ENCODE measurements at regions not wholly inside any gene's neighbourhood (a gene's known extent, or its start where the extent isn't known, plus 50 kb on each side); places are given as distances from the start of the nearest gene placed in this dataset.

DNA sequence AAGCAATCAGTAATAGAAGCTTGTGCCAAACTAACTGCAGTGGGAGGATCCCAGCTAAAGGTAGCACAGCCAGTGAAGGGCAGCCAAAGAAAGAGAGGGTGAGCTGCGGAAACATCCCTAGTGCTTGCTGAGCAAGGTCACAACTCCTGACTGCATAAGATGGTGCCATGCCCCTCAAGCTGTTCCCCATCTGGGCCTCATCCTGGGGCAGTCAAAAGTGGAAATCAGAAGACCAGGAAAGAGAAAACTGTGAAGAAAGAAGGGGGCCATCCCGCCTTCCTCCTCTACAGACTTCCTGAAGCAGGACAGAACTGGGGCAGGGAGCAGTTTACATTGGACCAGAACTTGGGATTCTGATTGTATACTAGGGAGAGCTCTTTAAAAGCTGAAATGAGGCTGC lies 159.2 kb downstream of the TNFSF13B start:
- TF ChIP-seq, protein P1, sequence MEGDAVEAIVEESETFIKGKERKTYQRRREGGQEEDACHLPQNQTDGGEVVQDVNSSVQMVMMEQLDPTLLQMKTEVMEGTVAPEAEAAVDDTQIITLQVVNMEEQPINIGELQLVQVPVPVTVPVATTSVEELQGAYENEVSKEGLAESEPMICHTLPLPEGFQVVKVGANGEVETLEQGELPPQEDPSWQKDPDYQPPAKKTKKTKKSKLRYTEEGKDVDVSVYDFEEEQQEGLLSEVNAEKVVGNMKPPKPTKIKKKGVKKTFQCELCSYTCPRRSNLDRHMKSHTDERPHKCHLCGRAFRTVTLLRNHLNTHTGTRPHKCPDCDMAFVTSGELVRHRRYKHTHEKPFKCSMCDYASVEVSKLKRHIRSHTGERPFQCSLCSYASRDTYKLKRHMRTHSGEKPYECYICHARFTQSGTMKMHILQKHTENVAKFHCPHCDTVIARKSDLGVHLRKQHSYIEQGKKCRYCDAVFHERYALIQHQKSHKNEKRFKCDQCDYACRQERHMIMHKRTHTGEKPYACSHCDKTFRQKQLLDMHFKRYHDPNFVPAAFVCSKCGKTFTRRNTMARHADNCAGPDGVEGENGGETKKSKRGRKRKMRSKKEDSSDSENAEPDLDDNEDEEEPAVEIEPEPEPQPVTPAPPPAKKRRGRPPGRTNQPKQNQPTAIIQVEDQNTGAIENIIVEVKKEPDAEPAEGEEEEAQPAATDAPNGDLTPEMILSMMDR (IDR thresholded peaks at IDR 0.05; ENCODE audit: low read depth, low read length), result no peak
- Histone ChIP-seq H3K4me3 (ENCODE audit: low read depth, low read length) (no peak overlapping the region), H3K27ac (ENCODE audit: low read depth, low read length) (no peak overlapping the region), H3K27me3 (ENCODE audit: control insufficient read depth, insufficient read depth, low read length) (no peaks in the 10 kb centered on the region), H3K9me3 (ENCODE audit: control insufficient read depth, insufficient read depth, low read length) (peaks cover 3% of the 10 kb centered on the region; the same call in 1 of the 2 replicates)
- POLR2A ChIA-PET, result no interaction called here
- DNase-seq (ENCODE audit: low read depth, low spot score), result no peak
- CTCF ChIA-PET, result no interaction called here

DNA sequence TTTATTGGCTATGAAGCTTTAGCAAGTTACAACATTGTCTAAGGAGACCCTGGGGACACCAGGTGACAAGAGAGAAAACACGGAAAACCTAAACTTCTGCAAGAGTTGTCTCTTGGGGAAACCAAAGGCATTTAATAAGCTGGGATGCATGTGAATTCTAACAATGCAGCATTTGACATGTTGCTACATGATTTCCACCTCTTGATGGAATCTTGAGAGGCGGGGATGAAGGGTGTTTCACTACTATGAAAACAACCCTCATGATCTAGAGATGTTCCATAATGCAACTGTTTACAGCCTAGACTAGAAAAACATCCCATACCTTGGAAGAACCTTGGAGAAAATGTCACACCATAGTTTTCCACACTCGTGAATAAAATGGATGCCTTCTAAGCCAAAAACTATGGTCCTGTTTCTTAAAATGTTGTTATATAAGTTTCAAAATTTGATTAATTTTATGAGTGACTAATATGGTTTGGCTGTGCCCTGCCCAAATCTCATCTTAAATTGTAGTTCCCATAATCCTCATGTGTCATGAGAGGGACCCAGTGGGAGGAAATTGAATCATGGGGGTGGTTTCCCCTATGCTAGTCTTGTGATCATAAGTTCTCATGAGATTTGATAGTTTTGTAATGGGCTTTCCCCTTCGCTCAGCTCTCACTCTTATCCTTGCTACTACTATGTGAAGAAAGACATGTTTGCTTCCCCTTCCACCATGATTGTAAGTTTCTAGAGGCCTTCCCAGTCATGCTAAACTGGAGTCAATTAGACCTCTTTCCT lies 164.6 kb downstream of the TNFSF13B start:
- no peak overlapping the region for H3K27ac ChIP-seq (ENCODE audit: low read depth, low read length)
- H3K9me3 ChIP-seq (ENCODE audit: control insufficient read depth, insufficient read depth, low read length), result peaks cover 3% of the 10 kb centered on the region; the same call in 1 of the 2 replicates
- ChIA-PET POLR2A (no interaction called here), CTCF (no interaction called here)
- TF ChIP-seq, protein P1 (IDR thresholded peaks at IDR 0.05; ENCODE audit: low read depth, low read length), result no peak
- DNase-seq (ENCODE audit: low read depth, low spot score), result no peak
- no peaks in the 10 kb centered on the region for H3K27me3 ChIP-seq (ENCODE audit: control insufficient read depth, insufficient read depth, low read length)
- H3K4me3 ChIP-seq (ENCODE audit: low read depth, low read length), result no peak overlapping the region

DNA sequence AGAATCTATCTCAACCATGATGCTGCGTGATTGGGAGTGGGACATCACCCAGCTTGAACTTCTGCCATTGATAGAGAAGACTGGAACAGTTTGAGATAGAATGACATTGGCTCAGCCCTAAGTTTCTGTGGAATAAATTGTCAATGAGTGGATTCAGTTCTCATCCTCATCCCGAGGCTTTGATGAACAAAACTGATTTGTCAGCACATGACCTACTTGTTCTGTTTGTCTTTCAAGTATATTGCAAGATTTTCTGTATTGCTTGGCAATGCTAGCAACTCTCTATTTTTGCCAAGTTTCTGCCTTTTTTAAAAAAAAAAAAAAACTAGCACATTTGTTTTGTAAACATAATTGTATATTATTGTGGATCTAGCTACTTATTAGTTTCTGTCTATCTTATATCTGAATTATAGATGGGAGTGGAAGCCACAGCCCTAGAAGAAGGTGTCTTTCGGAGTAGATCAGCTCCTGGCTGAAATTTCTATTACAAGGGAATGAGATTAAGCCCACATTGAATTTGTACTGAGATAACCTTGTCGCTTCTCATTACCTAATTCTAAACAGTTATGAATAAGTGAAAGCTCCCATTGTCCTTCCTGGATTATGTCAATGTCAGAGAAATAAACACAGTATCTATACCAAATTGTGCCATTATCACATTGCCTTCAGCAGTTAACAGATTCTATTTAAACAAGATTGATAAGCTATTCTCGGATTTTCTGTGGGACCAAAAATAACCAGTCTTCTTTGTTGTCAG lies 166.1 kb downstream of the TNFSF13B start:
- Histone ChIP-seq H3K27me3 (ENCODE audit: control insufficient read depth, insufficient read depth, low read length) (no peaks in the 10 kb centered on the region), H3K27ac (ENCODE audit: low read depth, low read length) (no peak overlapping the region), H3K4me3 (ENCODE audit: low read depth, low read length) (no peak overlapping the region), H3K9me3 (ENCODE audit: control insufficient read depth, insufficient read depth, low read length) (peaks cover 3% of the 10 kb centered on the region; the same call in 1 of the 2 replicates)
- POLR2A ChIA-PET, result no interaction called here
- CTCF ChIA-PET, result no interaction called here
- TF ChIP-seq, protein P1 (IDR thresholded peaks at IDR 0.05; ENCODE audit: low read depth, low read length), result no peak
- DNase-seq (ENCODE audit: low read depth, low spot score), result no peak

DNA sequence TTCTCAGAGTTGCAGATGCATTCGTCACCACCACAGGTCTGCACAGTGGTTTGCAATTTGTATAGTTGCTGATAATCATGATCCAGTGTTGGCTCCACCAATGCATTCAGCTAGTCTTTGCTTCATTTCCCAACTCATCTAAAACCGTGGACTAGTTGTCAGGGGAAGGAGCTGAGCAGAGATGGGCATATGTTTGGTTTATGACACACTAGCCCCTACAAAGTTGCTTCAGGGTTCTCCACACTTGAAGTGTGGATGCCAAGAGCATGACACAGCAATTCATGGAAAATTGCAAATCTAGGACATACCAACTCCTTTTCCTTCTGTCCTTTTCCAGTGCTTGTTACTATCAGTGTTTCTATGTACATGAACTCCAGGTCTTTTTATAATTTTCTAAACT lies 168.0 kb downstream of the TNFSF13B start:
- CTCF ChIA-PET, result no interaction called here
- no peak for DNase-seq (ENCODE audit: low read depth, low spot score)
- H3K27ac ChIP-seq (ENCODE audit: low read depth, low read length), result no peak overlapping the region

More for the DNA sequence above, 168.0 kb downstream of the TNFSF13B start:
- POLR2A ChIA-PET, result no interaction called here
- no peaks in the 10 kb centered on the region for H3K9me3 ChIP-seq (ENCODE audit: control insufficient read depth, insufficient read depth, low read length)
- TF ChIP-seq, protein P1 (IDR thresholded peaks at IDR 0.05; ENCODE audit: low read depth, low read length), result no peak
- H3K4me3 ChIP-seq (ENCODE audit: low read depth, low read length), result no peak overlapping the region
- H3K27me3 ChIP-seq (ENCODE audit: control insufficient read depth, insufficient read depth, low read length), result no peaks in the 10 kb centered on the region

Data from AG04450 (cell line).